OCI-LY7 (cell line): ENCODE measurements at regions not wholly inside any gene's neighbourhood (a gene's known extent, or its start where the extent isn't known, plus 50 kb on each side); places are given as distances from the start of the nearest gene placed in this dataset.

ENCODE experiments used
- CTCF ChIP-seq: fragments of 200-600 bp; sonication (generic); conservative IDR thresholded peaks from 2 replicates; pipeline ENCODE4 v1.5.1; 2014; ENCODE audit warnings: mild to moderate bottlenecking, antibody characterized with exemption, low read length, moderate library complexity, mixed read lengths
- EZH2phosphoT487 ChIP-seq: fragments of 200-600 bp; sonication (generic); IDR thresholded peaks from 2 replicates; pipeline ENCODE4 v1.6.1; 2018; ENCODE audit warnings: low read depth, borderline replicate concordance, mild to moderate bottlenecking, mixed run types, antibody characterized with exemption, low read length, moderate library complexity, mixed read lengths

GRCh38 chr21:24955275-24955961, 651.9 kb downstream of the MRPL39 start:
- TF ChIP-seq CTCF, result no peak
- TF ChIP-seq EZH2phosphoT487, result no peak
